Lower leg skin (tissue), 3 donors: ENCODE measurements at regions not wholly inside any gene's neighbourhood (a gene's known extent, or its start where the extent isn't known, plus 50 kb on each side); places are given as distances from the start of the nearest gene placed in this dataset.

ENCODE experiments used
- CTCF ChIP-seq, 3 donors: fragments of 450-650 bp; IDR thresholded peaks; one replicate each; pipeline ENCODE4 v1.5.1; 2016; ENCODE audit warnings: antibody characterized with exemption in 3 of 3, mild to moderate bottlenecking in 3 of 3, moderate library complexity in 2 of 3
- POLR2A ChIP-seq, 2 donors: fragments of 450-650 bp; IDR thresholded peaks; one replicate each; pipeline ENCODE4 v1.6.1; 2016 to 2017; ENCODE audit warnings: antibody characterized with exemption in 2 of 2, mild to moderate bottlenecking in 1 of 2, moderate library complexity in 1 of 2

- TF ChIP-seq POLR2A (IDR thresholded peaks at IDR 0.05) (no peak), CTCF (IDR thresholded peaks at IDR 0.05) (no peak)
Observed at GRCh38 chr7:156491435-156491834, 149.1 kb upstream of the RNF32 start.
